ENCODE measurements at regions not wholly inside any gene's neighbourhood (a gene's known extent, or its start where the extent isn't known, plus 50 kb on each side); places are given as distances from the start of the nearest gene placed in this dataset.
"Not testable (repeated sequence)": the region's sequence is repeated elsewhere in the genome, so short reads cannot be mapped to it uniquely, and the experiment has no call there.

DNA sequence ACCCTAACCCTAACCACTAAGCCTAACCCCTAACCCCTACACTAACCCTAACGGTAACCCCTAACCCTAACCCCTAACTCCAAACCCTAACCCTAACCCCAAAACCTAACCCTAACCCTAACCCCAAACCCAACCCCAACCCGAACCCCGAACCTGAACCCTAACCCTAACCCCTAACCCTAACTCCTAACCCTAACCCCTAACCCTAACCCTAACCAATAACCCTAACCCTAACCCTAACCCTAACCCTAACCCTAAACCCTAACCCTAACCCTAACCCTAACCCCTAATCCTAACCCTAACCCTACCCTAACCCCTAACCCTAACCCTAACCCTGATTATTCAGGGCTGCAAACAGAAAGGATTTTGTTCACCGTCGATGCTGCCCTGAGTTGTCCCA is 144.6 kb upstream of the DUSP22 start:
- not testable (repeated sequence) for DNase-seq

GRCh38 chr6:148051-148984 is 144.0 kb upstream of the DUSP22 start:
- peak; percentile 41 for DNase-seq

DNA sequence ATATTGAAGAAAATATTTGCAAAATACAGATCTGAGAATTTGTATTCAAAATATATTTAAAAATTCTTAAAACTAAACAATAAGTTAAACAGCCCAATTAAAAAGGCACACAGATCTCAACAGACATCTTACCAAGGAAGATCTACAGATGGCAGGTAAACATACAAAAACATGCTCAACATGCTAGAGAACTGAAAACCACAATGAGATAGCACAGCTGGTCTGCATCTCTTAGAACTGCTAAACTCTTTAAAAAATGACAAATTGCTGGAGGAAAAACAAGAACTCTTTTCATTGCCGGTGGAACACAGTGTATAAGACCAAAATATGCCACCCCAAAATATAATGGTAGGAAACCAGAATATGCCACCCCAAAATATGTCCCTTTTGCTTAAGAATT is 142.1 kb upstream of the DUSP22 start:
- not testable (repeated sequence) for DNase-seq

DNA sequence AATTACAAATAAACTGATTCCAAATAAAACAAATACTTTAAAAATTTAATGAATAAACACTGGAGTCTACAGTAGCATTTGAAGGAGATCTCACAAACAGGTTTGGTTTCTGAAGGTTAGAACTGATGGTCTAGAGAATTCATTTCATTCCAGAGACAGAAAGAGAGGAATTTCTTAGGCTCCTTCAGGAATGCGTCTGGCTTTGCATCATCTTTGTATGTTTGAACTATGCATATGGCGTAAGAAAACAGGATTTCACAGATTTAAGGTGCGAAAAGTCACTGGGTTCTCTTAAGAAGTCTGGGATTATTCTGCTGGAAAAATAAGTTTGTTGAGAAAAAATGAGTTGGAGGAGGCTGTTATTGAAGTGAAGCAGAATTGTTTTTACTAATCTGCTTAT is 139.9 kb upstream of the DUSP22 start:
- DNase-seq, result not testable (repeated sequence)

- DNase-seq, result not testable (repeated sequence)
Measured at GRCh38 chr6:153026-153425, 139.3 kb upstream of the DUSP22 start.

- not testable (repeated sequence) for DNase-seq
Measured at GRCh38 chr6:153867-154266, 138.4 kb upstream of the DUSP22 start.

- not testable (repeated sequence) for DNase-seq
Measured at GRCh38 chr6:154321-155092, 137.8 kb upstream of the DUSP22 start.

DNA sequence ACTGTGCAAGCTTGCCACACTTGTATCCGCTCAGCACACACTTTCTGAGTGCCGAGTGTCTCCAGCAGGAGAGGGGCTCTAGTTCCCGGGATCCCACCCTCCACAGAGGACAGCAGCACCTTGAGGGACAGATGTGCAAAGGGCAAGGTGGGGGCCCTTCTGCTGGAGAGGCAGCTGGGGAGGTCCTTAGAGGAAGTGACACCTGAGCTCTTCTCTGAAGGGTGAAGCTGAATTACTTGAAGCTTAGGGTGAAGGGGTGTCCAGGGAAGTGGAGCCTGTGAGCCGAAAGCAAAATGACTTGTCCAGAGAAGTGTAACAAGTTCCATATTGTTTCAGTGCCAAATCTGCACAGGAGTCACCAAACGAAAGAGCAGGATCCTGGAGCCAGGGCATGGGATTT is 136.3 kb upstream of the DUSP22 start:
- DNase-seq, result no peak

DNA sequence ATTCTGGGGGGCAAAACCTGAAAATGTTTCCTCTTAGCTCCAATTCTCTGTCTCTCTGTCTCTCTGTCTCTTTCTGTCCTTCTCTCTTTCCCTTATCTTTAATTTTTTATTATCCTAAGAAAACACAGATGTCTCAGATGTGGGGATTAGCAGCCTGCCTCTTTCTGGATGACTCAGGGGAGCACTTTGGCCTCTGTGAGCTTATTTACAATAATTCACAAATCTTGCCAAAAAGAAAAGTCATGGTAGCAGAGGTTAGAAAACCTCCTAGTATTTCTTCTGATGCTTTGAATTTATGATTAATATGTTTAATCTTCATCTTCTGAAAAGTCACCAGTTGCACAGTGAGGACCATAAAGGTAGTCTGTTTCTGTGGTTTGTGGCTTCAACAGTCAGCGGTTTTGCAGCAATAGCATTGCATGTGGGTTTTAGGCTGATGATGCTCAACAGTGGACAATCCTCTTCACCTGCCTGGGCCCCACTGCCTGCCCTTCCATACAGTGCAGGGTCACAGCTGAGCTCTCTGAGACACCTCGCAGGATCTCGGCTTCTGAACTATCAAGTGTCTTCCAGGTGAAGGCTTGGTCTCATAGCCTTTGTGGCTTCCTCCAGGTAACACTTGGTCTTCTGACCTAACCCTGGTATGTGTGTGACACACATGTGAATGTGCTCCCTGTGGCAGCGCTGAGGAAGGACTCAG is 135.7 kb upstream of the DUSP22 start:
- DNase-seq, result not testable (repeated sequence)

DNA sequence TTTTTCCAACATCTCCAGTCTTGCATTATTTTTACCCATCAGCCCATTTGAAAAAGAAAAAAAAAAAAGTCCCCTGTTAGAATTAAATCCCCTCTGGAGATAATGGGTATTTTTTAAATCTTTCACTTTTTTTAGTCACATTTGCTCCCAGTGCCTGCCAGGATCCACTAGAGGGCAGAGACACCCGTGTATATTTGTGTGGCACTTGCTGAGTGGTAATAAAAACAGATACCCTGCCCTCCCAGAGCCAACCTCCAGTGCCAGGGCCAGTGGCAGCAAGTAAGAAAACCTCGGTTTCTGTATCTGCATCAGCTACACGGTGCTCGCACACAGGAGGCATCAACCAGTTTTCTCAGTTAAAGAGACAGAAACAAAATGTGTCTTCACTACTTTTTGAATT is 135.1 kb upstream of the DUSP22 start:
- DNase-seq, result not testable (repeated sequence)

GRCh38 chr6:161657-162056 is 130.6 kb upstream of the DUSP22 start:
- DNase-seq, result not testable (repeated sequence)

- DNase-seq, result no peak
Measured at GRCh38 chr6:164720-165119, 127.6 kb upstream of the DUSP22 start.

GRCh38 chr6:165263-165662 is 127.0 kb upstream of the DUSP22 start:
- no peak for DNase-seq

DNA sequence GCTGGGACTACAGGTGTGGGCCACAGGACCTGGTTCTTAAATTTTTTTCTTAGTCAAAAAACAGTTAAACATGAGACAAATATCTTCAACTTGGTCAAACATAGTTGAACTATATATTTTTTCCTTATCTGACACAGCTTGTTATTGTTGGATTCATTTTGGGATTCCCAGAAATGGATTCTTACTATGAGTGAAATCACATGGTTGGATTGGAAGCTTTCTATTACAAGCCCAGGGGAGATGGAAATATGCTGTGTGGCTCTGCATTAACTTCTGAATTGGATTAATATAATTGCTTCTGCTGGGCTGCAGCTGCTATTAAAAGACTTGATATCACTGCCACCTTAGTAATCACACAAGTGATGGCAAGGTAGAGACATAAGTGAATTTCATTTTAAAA is 126.4 kb upstream of the DUSP22 start:
- DNase-seq, result no peak

GRCh38 chr6:168865-169455 is 123.3 kb upstream of the DUSP22 start:
- peak; percentile 36 for DNase-seq

DNA sequence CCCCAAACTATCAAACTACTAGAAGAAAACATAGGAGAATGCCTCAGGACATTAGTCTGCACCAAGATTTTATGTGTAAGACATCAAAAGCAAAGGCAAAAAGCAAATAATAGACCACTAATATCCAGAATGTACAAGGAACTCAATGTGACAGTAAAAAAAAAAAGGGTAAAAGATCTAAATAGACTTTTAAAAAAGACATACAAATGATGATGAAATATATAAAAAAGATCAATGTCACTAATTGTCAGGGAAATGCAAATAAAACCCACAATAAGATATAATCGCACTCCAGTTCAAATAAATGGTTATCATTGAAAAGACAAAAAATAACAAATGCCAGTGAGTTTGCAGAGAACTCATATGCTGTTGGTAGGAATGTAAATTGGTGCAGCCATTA is 118.3 kb upstream of the DUSP22 start:
- DNase-seq, result no peak

- no peak for DNase-seq
Measured at GRCh38 chr6:175680-176079, 116.6 kb upstream of the DUSP22 start.

- DNase-seq, result no peak
Measured at GRCh38 chr6:176766-177165, 115.5 kb upstream of the DUSP22 start.

- no peak for DNase-seq
Measured at GRCh38 chr6:178119-178518, 114.2 kb upstream of the DUSP22 start.

DNA sequence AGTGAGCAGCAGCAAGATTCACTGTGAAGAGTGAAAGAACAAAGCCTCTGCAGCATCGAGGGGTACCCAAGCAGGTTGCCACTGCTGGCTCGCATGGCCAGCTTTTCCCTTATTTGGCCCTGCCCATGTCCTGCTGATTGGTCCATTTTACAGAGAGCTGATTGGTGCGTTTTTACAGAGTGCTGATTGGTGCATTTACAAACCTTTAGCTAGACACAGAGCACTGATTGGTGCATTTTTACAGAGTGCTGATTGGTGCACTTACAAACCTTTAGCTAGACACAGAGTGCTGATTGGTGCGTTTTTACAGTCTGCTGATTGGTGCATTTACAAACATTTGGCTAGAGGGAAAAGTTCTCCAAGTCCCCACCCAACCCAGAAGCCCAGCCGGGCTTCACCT is 113.4 kb upstream of the DUSP22 start:
- DNase-seq, result not testable (repeated sequence)

- no peak for DNase-seq
Measured at GRCh38 chr6:179340-179950, 112.8 kb upstream of the DUSP22 start.

DNA sequence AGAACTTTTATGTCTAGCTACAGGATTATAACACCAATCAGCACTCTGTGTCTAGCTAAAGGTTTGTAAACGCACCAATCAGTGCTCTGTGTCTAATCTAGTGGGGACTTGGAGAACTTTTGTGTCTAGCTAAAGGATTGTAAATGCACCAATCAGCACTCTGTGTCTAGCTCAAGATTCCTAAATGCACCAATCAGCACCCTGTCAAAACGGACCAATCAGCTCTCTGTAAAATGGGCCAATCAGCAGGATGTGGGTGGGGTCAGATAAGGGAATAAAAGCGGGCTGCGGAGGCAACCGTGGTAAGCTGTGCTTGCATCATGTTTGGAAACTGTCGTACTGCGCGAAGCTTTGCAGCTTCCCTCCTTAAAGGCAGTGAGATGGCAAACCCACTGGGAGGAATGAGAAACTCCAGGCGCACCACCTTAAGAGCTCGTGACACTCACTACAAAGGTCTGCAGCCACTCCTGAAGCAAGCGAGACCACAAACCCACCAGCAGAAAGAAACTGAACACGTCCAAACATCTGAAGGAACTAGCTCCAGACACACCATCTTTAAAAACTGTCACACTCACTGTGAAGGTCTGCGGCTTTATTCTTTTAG is 112.1 kb upstream of the DUSP22 start:
- DNase-seq, result not testable (repeated sequence)

Measured in NCI-H1694 (cell line).